ENCODE measurements at regions not wholly inside any gene's neighbourhood (a gene's known extent, or its start where the extent isn't known, plus 50 kb on each side); places are given as distances from the start of the nearest gene placed in this dataset.

GRCh38 chr1:68358439-68358838 is 91.3 kb downstream of the RPE65 start:
- intact Hi-C loops (cut with micrococcal nuclease) (no loop called here), in situ Hi-C loops (cut with MboI) (no loop called here)
- WGBS (ENCODE audit: insufficient coverage, low coverage, missing lambda C conversion rate): 0% methylated on average over 4 of the region's 4 CpGs
- BruUV-seq (replicated peaks): no TSS peak
- H3K9me3 ChIP-seq (replicated peaks; ENCODE audit: control insufficient read depth, insufficient read depth, low read depth, low read length): no peaks in the 10 kb centered on the region
- H2AFZ ChIP-seq (ENCODE audit: low read depth, low read length): no peak overlapping the region
- no peaks in the 10 kb centered on the region for H3K36me3 ChIP-seq (ENCODE audit: control insufficient read depth, insufficient read depth, low read length)
- H3K79me2 ChIP-seq (ENCODE audit: control insufficient read depth, insufficient read depth, low read length): no peaks in the 10 kb centered on the region
- FAIRE-seq (no peak), DNase-seq (ENCODE audit: extremely low read depth in 1 of 4, low spot score in 3 of 4) (no peak), ATAC-seq (no peak)
- POLR2A ChIA-PET: no interaction called here
- CTCF ChIA-PET (ENCODE audit: low intra/inter-chr PET ratio): no interaction called here
- H3K4me1 ChIP-seq (replicated peaks in 1 of 2; ENCODE audit: control insufficient read depth in 2 of 2, insufficient read depth in 2 of 2, low read length in 2 of 2): no peaks in the 10 kb centered on the region
- H4K20me1 ChIP-seq (replicated peaks; ENCODE audit: control insufficient read depth, insufficient read depth, low read length): no peaks in the 10 kb centered on the region
- H3K9me1 ChIP-seq (ENCODE audit: control insufficient read depth, insufficient read depth, low read length): no peaks in the 10 kb centered on the region
- no peak overlapping the region for H3K9ac ChIP-seq (ENCODE audit: insufficient read depth in 1 of 2, low read depth in 2 of 2, low read length in 2 of 2)
- no peak overlapping the region for H3K4me2 ChIP-seq (ENCODE audit: insufficient read depth, low read length)
- TF ChIP-seq KHSRP (IDR thresholded peaks at IDR 0.05) (no peak), MITF (IDR thresholded peaks at IDR 0.05) (no peak), SOX6 (IDR thresholded peaks at IDR 0.05) (no peak), ETS1 (conservative IDR thresholded peaks at IDR 0.05; ENCODE audit: control insufficient read depth, low read depth, low read length) (no peak), BRD4 (IDR thresholded peaks at IDR 0.05) (no peak), ZNF766 (CRISPR knock-in tag; conservative IDR thresholded peaks at IDR 0.05) (no peak), FOXA1 (IDR thresholded peaks at IDR 0.05; ENCODE audit: borderline replicate concordance) (no peak), ZC3H8 (IDR thresholded peaks at IDR 0.05) (no peak), ELF2 (CRISPR knock-in tag; IDR thresholded peaks at IDR 0.05) (no peak), ZBTB2 (IDR thresholded peaks at IDR 0.05) (no peak), PREB (CRISPR knock-in tag; IDR thresholded peaks at IDR 0.05) (no peak), ADNP (tag; IDR thresholded peaks at IDR 0.05) (no peak), TAF7 (tag; IDR thresholded peaks at IDR 0.05) (no peak), ZFP30 (CRISPR knock-in tag; IDR thresholded peaks at IDR 0.05; ENCODE audit: borderline replicate concordance) (no peak), SAFB2 (IDR thresholded peaks at IDR 0.05; ENCODE audit: borderline replicate concordance, low read depth, low read length, severe bottlenecking) (no peak), PHB2 (IDR thresholded peaks at IDR 0.05; ENCODE audit: low read depth) (no peak), GABPB2 (CRISPR knock-in tag; conservative IDR thresholded peaks at IDR 0.05) (no peak), RBM15 (IDR thresholded peaks at IDR 0.05; ENCODE audit: insufficient read depth, low read length) (no peak), MYC (IDR thresholded peaks at IDR 0.05; ENCODE audit: low read depth, low read length) (no peak), MYC (CRISPR knock-in tag; IDR thresholded peaks at IDR 0.05; ENCODE audit: borderline replicate concordance, low read depth) (no peak)
- no peaks in the 10 kb centered on the region for H3K27me3 ChIP-seq (ENCODE audit: control insufficient read depth in 2 of 2, insufficient read depth in 2 of 2, low read length in 2 of 2)
- no peak overlapping the region for H3K4me3 ChIP-seq
- H3K27ac ChIP-seq (ENCODE audit: extremely low read depth, low read depth, low read length): no peak overlapping the region
